Amniotic stem cell (primary cell): ENCODE measurements at regions not wholly inside any gene's neighbourhood (a gene's known extent, or its start where the extent isn't known, plus 50 kb on each side); places are given as distances from the start of the nearest gene placed in this dataset.
"Not testable (repeated sequence)": the region's sequence is repeated elsewhere in the genome, so short reads cannot be mapped to it uniquely, and the experiment has no call there.

Experiments
- DNase-seq: peaks from one replicate; lab custom pipeline; 2025; lab: John Stamatoyannopoulos, UW

DNA sequence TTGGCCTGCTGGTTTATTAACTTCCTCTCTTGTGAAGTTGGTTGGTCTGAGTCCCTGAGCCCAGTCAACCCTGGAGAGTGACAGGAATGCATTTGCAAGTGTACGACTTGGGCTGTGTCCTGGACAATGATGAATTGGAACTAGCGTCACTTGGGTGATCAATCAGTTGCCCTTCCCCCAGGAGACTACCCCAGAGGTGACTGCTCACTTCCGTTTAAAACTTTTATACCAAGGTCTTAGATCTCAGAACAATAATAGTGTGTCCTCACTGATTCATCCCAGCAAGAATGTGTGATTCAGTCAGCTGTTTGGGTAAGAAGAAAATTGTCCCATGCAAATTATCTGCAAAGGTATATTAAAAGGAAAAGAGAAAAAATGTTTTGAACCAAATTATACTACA is 102.9 kb upstream of the ARMC3 start:
- no peak for DNase-seq

DNA sequence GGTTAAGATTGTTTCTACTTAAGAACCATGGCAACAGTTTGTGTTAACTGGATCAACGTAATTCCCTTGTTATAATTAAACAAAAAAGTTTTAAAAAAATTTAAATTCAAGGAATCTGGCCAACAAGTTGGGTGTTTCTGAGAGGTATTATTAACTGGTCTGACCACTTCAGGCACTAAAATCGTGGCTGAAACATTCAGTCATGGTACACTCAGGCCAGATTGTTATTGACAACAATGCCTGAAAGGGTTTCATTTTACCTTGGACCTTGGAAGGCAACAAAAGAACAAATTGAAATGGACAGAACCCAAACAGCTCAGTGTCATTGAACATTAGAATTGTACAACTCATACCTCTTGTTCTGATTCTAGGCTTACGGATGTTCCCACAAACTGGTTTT is 103.3 kb upstream of the ARMC3 start:
- DNase-seq: no peak

DNA sequence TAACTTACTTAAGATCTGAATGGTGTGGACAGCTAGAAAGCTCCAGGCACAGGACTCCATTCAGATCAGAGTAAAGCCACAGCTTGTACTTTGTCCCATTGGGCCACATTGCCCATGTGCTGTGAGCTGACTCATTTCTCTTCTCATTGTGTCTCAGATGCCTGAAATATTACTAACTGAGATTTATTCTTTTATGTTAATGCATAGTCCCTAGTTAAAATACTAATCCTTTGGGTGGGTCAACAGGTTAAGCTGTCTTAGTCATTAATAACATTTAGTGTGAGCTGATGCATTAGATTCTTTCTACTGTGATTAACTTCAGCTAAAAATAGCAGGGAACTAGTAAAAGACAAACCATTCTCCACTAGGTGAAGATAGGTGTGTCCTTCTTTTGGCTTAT is 104.7 kb upstream of the ARMC3 start:
- DNase-seq: peak; percentile 13

DNA sequence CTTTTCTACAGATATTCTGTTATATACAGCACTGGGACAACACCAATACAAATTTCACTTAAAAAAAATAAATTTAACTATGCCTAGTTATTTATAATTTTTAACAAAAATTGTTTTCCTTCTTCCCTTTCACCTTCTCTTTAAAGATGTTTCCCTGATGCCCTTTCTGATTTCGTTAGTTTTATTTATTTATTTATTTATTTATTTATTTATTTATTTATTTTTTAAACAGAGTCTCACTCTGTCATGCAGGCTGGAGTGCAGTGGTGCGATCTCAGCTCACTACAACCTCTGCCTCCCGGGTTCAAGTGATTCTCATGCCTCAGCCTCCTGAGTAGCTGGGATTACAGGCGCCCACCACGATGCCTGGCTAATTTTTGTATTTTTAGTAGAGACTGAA is 105.9 kb upstream of the ARMC3 start:
- not testable (repeated sequence) for DNase-seq

DNA sequence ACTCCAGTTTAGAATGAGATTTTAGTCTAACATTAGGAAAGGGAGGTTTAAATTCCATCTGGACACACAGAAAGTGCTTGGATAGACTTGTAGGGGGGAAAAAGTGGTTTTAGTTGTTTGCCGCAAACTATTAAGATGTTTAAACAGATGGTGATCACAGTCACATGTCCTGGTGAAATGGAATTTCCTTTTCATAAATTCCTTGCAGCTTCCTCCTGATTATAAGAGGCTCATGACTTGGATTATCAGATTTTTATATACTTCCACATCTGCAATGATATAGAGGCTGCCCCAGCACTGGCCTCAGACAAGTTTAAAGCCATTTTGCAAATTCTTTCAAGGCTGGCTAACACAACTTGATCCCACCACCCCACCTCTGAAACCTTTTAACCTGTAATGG is 106.4 kb upstream of the ARMC3 start:
- DNase-seq: no peak

DNA sequence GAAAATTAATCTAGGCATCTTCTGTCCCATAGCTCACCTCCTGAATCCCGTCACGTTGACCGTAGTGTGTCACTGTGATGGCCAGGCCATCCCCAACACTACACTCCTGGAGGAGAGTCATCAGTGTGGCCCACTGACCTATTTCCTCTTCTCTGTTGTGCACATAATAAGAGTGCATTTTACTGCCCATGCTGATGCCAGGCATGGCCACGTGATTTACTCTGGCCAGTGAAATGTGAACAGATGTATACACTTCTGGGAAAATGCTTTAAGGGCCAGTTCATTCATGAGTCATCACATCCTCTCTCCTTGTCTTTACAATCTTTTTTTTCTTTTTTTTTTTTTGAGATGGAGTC is 101.9 kb upstream of the PIP4K2A start:
- DNase-seq: peak; percentile 56

DNA sequence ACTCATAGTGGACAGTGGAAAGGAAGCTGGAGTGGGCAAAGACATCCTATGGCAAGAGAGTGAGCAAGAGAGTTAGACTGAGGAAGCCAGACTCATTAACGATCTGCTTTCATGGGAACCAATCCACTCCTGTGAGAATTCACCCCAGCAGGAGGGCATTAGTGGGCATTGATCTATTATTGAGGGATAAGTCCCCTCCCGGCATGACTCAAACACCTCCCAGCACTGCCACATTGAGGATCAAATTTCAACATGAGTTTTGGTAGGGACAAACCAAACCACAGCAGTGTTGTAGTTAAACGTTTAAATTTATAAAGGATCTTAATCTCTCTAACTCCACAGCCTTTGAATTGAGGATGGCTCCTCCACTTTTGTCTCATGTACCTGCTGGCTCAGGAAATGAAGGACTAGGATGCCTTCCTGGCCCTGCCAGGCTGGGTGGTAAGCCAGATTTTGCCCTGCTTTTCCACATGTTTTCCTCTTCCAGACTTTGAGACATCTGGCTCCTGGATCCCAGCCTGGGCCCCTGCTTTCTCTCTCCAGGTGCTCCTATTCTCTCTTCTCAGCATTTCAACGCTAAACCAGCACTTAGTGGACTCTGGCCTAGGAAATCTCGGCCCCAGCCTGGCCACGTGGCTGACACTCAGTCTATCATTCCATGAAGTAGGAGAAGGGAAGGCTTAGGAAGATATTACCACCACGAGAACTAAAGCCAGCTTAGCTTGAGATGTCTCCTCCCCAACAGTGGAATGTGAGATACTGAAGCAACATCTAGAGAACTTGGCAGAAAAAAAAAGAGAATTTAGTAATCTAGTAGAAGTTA is 96.5 kb upstream of the PIP4K2A start:
- DNase-seq: no peak

DNA sequence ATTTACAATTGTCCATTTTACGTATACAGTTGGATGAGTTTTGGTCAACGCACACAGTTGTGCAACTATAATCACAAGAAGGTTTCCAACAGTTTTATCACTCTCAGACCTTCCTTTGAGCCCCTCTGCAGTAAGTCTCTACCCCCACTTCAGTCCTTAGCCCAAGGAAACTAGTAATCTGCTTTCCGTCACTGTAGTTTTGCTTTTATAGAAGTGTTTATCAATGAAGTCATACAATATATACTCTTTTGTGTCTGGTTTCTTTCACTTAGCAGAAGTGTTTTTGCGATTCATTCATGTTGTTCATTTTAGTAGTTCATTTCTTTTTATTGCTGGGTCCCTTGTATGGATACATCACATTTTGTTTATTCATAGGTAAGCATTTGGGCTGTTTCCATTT is 92.9 kb upstream of the PIP4K2A start:
- DNase-seq: no peak

DNA sequence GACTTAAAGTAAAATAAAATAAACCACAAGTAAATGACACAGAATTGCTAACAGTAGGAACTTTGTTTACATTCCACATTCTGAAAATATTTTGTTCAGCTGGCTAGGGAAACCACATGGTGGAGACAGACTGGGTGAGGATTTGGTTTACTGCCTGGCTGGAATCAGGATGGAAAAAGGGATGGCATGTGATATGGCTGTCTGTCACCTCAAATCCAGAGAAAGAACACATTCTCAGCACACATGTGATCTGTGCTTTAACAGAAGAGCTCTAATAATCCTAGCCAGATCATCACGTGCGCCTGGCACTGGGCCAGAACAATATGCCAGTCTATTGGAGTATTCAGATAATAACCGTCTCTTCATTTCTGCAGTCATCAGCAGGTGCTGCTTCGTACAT is 90.9 kb upstream of the PIP4K2A start:
- DNase-seq: peak; percentile 26

DNA sequence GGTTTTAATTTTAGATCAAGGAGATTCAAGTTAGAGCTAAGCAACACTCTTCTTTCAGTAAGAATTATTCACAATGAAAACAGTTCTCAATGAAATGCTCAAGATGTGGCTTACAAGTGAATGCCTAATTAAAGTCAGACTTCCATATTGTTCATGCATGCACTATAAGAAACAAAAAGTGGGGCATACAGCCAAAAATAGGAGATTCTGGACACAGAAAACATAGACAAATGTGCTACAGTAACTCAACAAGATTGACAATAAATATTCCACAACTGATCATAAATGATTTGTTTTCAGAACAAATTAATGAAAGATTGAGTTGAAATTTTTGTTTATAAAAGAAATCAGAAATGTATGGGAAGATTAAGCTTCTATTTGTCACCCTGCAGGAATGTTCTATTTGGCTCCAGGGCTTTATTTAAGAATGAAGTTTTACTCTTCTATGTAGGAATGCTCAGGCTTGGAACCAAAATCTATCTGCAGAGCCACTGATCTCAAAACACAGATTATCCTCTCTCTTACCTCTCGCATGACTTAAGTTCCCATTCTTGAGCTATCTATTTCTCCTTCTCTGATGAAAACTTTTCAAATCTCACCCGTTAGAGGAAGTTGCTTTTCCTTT is 89.0 kb upstream of the PIP4K2A start:
- peak; percentile 57 for DNase-seq

DNA sequence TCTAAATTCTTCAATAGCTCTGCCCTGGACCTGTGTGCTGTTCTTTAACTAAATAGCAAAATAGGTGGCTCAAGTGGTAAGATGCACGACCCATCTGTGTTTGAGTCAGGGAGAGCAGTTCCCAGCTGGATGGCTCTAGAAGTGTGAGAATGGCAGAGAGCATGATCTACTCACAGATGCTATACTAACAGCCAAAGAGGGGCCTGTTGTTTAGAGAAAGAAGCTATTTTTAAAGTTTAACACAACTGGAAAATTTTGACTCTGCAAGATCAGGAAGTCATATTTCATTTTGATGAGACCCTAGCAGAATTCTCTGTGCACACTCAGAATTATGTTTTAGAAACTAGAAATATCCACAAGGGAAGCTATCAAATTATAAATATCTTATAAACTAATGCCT is 87.4 kb upstream of the PIP4K2A start:
- DNase-seq: no peak

DNA sequence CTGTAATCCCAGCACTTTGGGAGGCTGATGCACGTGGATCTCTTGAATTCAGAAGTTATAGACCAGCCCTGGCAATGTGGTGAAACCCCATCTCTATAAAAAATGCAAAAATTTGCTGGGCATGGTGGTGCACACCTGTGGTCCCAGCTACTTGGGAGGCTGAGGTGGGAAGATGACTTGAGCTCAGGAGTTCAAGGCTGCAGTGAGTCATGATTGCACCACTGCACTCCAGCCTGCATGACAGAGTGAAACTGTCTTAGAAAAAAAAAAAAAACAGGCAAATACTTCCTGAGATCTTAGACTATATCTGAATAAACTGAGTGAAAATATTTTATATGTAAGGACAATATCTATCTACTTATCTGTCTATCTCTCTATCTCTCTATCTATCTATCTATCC is 83.4 kb upstream of the PIP4K2A start:
- not testable (repeated sequence) for DNase-seq

DNA sequence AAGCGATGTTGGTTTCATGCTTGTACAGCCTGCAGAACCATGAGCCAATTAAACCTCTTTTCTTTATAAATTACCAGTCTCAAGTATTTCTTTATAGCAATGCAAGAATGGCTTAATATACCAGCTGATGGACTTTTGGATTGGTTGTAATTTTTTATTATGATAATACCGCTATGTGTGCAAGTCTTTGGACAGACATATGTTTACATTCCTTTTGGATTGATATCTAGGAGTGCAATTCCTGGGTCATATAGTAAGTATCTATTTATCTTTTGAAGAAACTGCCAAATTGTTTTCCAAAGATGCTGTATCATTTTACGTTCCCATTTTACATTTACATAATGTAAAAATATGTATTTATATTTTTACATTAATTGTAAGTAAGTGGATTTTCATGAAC is 81.2 kb upstream of the PIP4K2A start:
- no peak for DNase-seq

DNA sequence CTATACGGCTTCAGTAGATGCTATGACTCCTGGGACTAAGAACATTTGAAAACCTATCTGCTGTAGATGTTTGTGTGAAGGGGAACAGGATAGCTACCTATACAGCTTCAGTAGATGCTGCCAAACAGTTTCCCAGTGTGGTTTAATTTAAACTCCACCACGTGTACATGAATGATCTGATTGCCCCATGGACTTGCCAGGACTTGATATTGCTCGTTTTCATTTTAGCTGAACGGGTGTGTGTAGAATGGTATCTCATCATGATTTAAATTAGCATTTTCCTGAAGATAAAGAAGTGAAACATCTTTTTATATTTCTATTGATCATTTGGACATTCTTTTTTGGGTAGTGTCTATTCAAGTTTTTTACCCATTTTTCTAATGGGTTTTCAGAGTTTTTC is 77.8 kb upstream of the PIP4K2A start:
- no peak for DNase-seq

DNA sequence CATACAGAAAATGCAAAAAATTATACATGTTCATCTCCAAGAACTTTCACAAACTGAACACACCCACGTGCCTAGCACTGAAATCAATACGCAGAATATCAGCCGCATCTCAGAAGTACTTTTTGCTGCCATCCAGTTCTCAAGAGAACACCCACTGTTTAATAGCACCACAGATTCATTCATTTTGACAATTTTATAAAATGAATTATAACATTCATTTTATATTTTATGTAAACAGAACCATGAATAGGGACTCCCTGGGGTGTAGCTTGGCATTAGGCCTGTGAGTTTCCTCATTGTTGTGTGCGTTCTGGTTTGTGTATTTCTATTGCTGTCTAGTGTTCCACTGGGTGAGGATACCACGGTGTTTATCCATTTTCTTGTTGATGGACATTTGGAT is 77.3 kb upstream of the PIP4K2A start:
- DNase-seq: no peak

DNA sequence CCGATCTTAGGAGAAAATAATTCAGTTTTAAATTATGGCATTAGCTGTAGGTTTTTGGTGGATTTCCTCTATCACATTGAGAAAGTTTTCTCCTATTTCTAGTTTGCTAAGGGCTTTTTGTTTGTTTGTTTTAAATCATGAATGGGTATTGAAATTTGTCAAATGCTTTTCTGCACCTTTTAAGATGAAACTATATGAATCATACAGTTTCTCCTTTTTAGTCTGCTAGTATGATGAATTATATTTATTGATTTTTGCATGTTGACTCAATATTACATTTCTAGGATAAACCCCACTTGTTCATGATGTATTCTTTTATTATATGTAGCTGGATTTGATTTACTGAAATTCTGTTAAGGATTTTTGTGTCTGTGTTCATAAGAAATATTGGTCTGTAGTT is 70.3 kb upstream of the PIP4K2A start:
- DNase-seq: no peak

DNA sequence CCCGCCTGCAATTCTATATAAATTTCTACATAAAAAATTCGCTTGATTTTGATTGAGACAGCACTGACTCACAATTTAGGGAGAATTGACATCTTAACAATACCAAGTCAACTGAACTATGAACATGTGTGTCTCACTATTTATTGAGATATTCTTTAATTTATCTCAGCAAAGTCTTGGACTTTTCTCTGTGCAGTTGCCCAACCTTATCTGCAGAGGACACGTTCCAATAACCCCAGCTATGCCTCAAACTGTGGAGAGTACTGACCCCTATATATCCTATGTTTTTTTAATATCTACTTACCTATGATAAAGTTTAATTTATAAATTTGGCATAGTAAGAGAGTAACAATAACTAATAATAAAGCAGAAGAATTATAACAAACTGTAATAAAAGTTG is 69.4 kb upstream of the PIP4K2A start:
- DNase-seq: no peak

DNA sequence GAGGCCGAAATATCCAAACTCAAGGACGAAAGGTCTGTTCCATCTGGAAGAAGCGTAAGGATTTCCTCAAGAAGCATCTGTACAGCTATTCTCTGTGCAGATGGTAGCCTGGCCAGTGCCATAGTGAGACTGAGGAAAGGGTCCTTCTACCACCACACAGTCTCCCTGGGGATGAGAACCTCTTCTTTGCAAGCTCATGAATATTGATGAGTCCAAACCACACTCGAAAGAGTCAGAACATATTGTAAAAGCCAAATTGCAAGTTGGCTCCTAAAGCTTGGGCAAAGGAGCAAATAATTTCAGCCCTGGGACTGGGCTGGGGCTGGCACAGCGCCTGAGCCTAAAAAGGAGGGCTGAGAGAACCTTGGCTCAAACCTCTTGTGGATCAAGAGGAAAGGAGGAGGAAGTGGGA is 66.1 kb upstream of the PIP4K2A start:
- DNase-seq: no peak

DNA sequence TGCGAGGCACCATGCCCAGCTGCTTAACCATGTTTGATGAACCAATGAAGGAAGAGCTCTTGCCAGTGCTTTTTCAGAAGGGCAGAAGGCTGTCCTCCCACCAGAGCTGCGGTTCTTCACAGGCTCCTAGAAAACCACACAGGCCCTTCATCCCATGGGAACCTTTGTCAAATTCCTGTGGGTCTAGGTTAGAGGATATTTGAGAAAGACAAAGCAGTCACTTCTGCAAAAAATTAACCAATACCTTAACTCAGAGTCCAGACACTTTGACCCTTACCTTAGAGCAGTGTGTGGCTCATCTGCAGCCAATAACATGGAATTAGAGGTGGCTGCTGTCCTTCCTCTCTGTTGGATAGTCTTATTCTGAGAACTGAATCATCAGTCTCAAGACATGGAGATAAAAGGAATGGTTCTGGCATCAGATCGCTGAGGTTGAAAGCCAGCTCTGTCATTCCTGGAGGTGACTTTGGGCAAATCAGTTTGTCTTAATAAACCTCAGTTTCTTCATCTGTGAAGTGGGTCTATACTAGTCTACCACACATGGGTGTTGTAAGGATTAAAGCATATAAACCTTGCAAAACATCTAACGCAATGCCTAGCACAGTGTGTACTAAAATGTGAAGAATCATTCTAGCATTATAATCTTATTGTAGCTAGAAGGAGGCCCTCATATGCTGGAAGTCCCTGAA is 65.1 kb upstream of the PIP4K2A start:
- DNase-seq: no peak

DNA sequence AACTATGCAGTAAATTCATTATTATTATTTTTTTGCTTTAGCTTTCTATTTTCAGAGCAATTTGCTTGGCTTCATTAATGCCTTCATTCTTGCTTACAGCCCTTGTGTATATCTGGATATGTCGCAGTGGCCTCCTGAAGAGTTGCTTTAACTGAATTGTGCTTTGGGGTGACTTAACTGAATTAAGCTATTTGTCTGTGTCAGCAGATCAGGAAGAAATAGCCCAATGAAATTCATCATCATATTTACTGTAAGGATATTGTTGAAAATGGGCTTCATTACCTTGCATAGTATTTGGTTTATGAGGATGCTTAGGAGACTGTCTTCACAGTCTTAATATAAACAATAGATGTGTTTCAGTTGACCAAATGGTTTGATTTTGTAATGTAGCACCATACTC is 59.7 kb upstream of the PIP4K2A start:
- no peak for DNase-seq

DNA sequence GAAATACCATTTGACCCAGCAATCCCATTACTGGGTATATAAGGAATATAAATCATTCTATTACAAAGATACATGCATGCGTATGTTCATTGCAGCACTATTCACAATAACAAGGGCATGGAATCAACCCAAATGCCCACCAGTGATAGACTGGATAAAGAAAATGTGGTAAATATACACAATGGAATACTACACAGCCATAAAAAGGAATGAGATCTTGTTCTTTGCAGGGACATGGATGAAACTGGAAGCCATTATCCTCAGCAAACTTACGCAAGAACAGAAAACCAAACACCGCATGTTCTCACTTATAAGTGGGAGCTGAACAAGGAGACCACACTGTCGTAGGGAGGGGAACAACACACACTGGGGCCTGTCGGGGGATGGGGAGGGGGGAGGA is 57.3 kb upstream of the PIP4K2A start:
- DNase-seq: not testable (repeated sequence)

DNA sequence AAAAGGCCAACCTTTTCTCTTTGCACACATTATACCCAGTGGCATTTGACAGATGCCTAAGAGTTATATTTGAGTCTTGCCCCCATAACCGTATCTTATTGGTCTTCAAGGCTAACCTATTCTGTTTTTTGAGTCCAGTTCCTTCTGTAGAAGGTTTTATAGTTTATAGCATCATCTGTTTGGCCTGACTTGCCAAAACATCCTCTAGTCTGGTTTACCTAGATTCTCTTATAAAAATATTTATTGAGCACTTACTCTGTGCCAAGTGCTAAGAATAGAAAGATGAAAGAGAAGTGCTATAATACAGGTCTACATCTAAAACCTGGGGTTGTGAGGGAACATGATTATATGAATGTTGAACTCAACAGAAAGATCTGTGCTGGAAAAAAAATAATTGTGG is 55.9 kb upstream of the PIP4K2A start:
- DNase-seq: no peak

DNA sequence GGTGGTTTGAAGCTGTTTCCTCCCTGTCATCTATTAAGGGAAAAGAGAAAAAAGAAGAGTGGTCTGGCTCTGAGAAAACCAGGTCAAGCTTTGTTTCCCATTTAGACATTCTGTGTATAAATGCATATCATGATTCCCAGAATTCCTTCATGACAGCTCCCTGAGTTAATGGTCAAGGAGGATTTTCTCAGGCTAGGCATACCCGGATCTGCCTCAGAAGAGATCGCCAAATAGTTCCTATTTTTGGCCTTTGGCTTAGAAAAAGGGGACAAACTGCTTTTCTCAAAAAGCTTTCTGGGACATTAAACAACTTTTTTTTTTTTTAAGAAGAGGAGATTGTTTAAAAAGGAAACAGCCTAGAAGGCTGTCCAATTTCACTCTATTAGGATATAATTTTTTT is 53.5 kb upstream of the PIP4K2A start:
- DNase-seq: no peak
